ENCODE measurements at regions not wholly inside any gene's neighbourhood (a gene's known extent, or its start where the extent isn't known, plus 50 kb on each side); places are given as distances from the start of the nearest gene placed in this dataset.

GRCh38 chr9:93897075-93897970 lies 57.8 kb downstream of the BARX1 start:
- H3K4me3 ChIP-seq (ENCODE audit: low read depth, low read length) = no peak overlapping the region
- TF ChIP-seq CTCF (conservative IDR thresholded peaks at IDR 0.05; ENCODE audit: low read depth, low read length) = no peak

GRCh38 chr9:93896496-93897033 lies 58.6 kb downstream of the BARX1 start:
- no peak for TF ChIP-seq CTCF (conservative IDR thresholded peaks at IDR 0.05; ENCODE audit: low read depth, low read length)
- no peak overlapping the region for H3K4me3 ChIP-seq (ENCODE audit: low read depth, low read length)
- DNase-seq (ENCODE audit: low read depth) = no peak

More at GRCh38 chr9:93897075-93897970, 57.8 kb downstream of the BARX1 start:
- DNase-seq (ENCODE audit: low read depth) = no peak

GRCh38 chr9:93896093-93896492 lies 59.1 kb downstream of the BARX1 start:
- no peak overlapping the region for H3K4me3 ChIP-seq (ENCODE audit: low read depth, low read length)
- DNase-seq (ENCODE audit: low read depth) = no peak
- no peak for TF ChIP-seq CTCF (conservative IDR thresholded peaks at IDR 0.05; ENCODE audit: low read depth, low read length)

GRCh38 chr9:93895535-93895934 lies 59.6 kb downstream of the BARX1 start:
- DNase-seq (ENCODE audit: low read depth) = no peak
- no peak for TF ChIP-seq CTCF (conservative IDR thresholded peaks at IDR 0.05; ENCODE audit: low read depth, low read length)

GRCh38 chr9:93894691-93895079 lies 60.5 kb downstream of the BARX1 start:
- TF ChIP-seq CTCF (conservative IDR thresholded peaks at IDR 0.05; ENCODE audit: low read depth, low read length) = no peak
- no peak for DNase-seq (ENCODE audit: low read depth)
- no peak overlapping the region for H3K4me3 ChIP-seq (ENCODE audit: low read depth, low read length)

More at GRCh38 chr9:93895535-93895934, 59.6 kb downstream of the BARX1 start:
- no peak overlapping the region for H3K4me3 ChIP-seq (ENCODE audit: low read depth, low read length)

GRCh38 chr9:93893899-93894690 lies 61.1 kb downstream of the BARX1 start:
- H3K4me3 ChIP-seq (ENCODE audit: low read depth, low read length) = no peak overlapping the region
- no peak for TF ChIP-seq CTCF (conservative IDR thresholded peaks at IDR 0.05; ENCODE audit: low read depth, low read length)

More at GRCh38 chr9:93893899-93894690, 61.1 kb downstream of the BARX1 start:
- no peak for DNase-seq (ENCODE audit: low read depth)

Data from epithelial cell of proximal tubule (primary cell).